GM19397 (cell line): ENCODE measurements at regions not wholly inside any gene's neighbourhood (a gene's known extent, or its start where the extent isn't known, plus 50 kb on each side); places are given as distances from the start of the nearest gene placed in this dataset.
A peak's percentile ranks its signal among the peaks of the same experiment; 100 is the strongest.
"Not testable (repeated sequence)": the region's sequence is repeated elsewhere in the genome, so short reads cannot be mapped to it uniquely, and the experiment has no call there.

Experiments
- ATAC-seq: cut with Tn5 transposase; IDR thresholded peaks from one replicate; pipeline ENCODE4 v1.9.1; 2021; ENCODE audit warnings: mild to moderate bottlenecking, moderate library complexity; ENCODE audit not compliant: unreplicated experiment

DNA sequence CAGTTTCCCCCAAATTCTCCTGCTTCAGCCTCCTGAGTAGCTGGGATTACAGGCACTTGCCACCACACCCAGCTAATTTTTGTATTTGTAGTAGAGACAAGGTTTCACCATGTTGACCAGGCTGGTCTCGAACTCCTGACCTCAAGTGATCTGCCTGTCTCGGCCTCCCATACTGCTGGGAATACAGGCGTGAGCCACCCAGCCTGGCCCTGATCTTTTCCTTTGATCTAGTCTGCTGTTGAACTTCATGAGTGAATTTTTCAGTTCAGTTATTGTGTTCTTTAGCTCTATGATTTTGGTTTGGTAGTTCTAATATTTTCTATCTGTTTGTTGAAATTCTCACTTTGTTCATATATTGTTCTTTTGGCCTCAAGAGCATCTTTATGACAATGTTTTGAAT, 83.4 kb upstream of the RAP2C start:
- ATAC-seq = not testable (repeated sequence)

DNA sequence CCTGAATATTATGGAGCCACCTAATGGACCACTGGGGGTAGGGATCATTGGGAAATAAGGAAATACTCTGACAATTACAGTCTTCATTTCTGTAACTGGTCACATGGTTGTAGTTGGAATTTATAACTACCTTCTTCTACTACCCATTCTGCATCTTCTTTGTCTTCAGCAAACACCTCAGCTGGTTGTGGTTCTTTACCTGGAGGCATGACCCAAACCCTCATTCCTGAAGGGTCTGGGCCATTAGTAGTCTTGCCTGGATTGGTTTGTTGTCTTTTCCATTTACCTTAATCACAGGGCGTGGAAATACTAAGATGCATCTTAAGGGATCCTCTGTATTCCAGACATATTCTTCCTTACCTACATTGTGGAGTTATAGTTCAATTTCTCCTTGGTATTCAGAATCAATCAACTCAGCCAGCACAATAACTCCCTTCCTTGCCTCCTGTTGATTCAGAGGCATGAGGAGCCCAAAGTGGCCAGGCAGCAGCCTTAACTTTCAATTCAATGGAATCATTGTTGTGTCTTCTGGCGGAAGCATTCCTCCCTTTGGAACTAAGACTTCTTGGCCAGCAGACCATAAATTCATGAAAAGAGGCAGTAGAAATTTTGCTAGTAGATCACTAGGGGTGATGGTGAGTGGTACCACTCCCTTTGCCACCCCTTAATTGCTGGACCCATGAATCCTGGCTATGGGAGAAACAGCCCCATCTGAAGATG, 75.7 kb upstream of the RAP2C start:
- ATAC-seq = no peak

DNA sequence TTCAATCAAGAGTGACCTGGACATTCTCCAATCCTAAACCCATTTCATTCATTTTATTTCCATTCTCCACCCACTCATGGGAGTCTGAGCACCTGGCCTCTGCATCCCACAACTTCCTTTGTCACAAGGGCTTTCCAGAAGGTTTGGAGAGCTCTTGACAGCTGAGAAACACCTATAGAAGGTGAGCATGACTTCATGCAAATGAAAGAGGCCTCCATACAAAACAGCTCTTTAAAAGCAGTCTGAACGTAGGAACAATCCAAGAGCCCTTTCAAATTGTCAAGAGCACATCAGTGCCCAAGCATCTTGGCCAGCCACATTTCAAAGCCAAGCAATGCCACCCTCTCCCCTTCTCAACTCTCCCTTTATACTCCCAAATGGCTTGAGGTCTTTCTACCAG, 74.9 kb upstream of the RAP2C start:
- no peak for ATAC-seq

- peak; percentile 57 for ATAC-seq
Observed at GRCh38 chrX:132292793-132293192, 73.5 kb upstream of the RAP2C start.

- ATAC-seq = no peak
Observed at GRCh38 chrX:132277953-132278614, 58.8 kb upstream of the RAP2C start.

DNA sequence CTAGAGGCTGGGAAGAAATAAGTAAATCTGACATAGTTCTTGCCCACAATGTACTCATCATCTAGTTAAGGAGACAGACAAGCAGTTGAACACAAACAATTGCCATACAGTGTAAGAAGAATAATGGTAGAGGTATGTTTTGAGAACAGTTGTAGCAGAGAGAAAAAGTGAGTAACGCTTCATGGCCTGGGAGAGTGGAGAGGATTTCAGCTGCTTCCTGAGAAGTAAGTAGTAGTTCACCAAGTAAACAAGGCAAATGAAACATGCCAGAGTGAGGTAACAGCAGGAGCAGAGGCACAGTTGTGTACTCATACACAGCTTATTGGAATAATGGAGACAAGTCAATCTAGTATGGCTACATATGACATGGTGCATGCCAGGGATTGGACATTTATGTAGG, 53.6 kb upstream of the RAP2C start:
- no peak for ATAC-seq

- ATAC-seq = no peak
Observed at GRCh38 chrX:132271311-132271778, 52.1 kb upstream of the RAP2C start.

- ATAC-seq = no peak
Observed at GRCh38 chrX:132270699-132271098, 51.5 kb upstream of the RAP2C start.

DNA sequence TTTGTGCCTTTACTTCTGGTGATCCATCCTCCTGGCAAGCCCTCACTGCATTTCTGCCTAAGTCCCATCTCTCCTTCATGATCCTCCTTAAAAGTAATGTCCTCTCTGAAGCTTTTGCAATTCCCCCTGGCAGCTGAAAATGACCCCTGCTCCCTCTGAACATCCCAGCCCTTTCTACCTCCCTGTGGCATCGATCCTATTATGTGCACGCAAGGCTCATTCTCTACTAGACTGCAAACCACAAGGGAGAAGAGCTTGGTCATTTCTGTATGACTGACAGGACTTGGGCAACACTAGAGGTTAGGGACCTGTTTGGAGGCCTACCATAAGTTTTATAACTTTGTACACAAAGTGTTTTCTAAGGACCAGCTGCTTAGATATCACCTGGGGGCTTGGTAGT, 50.8 kb upstream of the RAP2C start:
- ATAC-seq = no peak
